ENCODE measurements at regions not wholly inside any gene's neighbourhood (a gene's known extent, or its start where the extent isn't known, plus 50 kb on each side); places are given as distances from the start of the nearest gene placed in this dataset.

DNA sequence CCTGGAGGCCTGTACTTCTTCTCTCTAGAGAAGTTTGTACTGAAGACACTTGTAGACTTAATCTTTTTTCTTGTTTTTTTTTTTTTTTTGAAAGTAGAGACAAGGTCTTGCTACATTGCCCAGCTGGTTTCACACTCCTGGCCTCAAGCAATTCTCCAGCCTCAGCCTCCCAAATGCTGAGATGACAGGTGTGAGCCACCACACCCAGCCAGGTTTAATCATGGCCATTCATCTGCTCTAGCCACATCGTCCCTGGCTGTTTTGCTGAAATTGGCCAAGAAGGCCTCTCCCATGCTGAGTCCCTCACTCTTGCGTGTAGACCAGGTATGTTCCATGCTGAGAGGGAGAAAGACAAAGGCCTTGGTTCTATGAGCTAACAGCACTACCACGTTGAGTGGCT, 176.2 kb downstream of the JCAD start:
- H3K4me1 ChIP-seq (ENCODE audit: control insufficient read depth in 2 of 2, insufficient read depth in 2 of 2, low read length in 2 of 2) = no peaks in the 10 kb centered on the region
- H3K36me3 ChIP-seq (ENCODE audit: control insufficient read depth in 2 of 2, insufficient read depth in 2 of 2, low read length in 2 of 2) = no peaks in the 10 kb centered on the region

GRCh38 chr10:29882766-29883165, 176.6 kb downstream of the JCAD start:
- Histone ChIP-seq H3K4me1 (ENCODE audit: control insufficient read depth in 2 of 2, insufficient read depth in 2 of 2, low read length in 2 of 2) (no peaks in the 10 kb centered on the region), H3K4me3 (ENCODE audit: low read length in 2 of 2) (no peak overlapping the region), H3K9ac (ENCODE audit: low read depth in 1 of 2, low read length in 2 of 2) (no peak overlapping the region), H3K36me3 (ENCODE audit: control insufficient read depth in 2 of 2, insufficient read depth in 2 of 2, low read length in 2 of 2) (no peaks in the 10 kb centered on the region), H3K9me3 (ENCODE audit: control insufficient read depth in 2 of 2, low read length in 2 of 2) (no peaks in the 10 kb centered on the region), H3K27me3 (ENCODE audit: control insufficient read depth in 2 of 2, insufficient read depth in 2 of 2, low read length in 2 of 2) (no peaks in the 10 kb centered on the region), H3K27ac (ENCODE audit: low read depth in 2 of 2, low read length in 2 of 2) (no peak overlapping the region)

More for the DNA sequence above, 176.2 kb downstream of the JCAD start:
- Histone ChIP-seq H3K27me3 (ENCODE audit: control insufficient read depth in 2 of 2, insufficient read depth in 2 of 2, low read length in 2 of 2) (no peaks in the 10 kb centered on the region), H3K9me3 (ENCODE audit: control insufficient read depth in 2 of 2, low read length in 2 of 2) (no peaks in the 10 kb centered on the region), H3K4me3 (ENCODE audit: low read length in 2 of 2) (no peak overlapping the region), H3K27ac (ENCODE audit: low read depth in 2 of 2, low read length in 2 of 2) (no peak overlapping the region), H3K9ac (ENCODE audit: low read depth in 1 of 2, low read length in 2 of 2) (no peak overlapping the region)

DNA sequence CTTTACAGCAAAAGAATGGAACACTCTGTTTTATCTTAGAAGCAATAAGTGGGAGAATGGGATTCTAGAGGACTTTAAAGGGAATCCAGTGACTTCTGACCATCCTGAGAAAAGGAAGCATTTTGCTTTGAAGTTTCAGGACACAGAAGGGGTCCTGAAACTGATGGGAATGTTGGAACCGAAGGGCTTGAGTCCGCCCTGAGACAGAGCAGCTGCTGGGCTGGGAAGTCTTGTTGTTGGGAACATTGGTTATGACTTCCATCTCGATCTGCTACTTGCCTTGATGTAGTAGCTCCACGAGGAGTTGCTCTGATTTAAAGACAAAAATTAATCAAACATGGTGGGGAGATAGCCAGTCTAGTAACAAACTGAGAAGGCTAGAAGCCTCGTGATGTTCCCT, 177.6 kb downstream of the JCAD start:
- Histone ChIP-seq H3K9me3 (ENCODE audit: control insufficient read depth in 2 of 2, low read length in 2 of 2) (no peaks in the 10 kb centered on the region), H3K4me3 (ENCODE audit: low read length in 2 of 2) (no peak overlapping the region), H3K4me1 (ENCODE audit: control insufficient read depth in 2 of 2, insufficient read depth in 2 of 2, low read length in 2 of 2) (no peaks in the 10 kb centered on the region), H3K27me3 (ENCODE audit: control insufficient read depth in 2 of 2, insufficient read depth in 2 of 2, low read length in 2 of 2) (no peaks in the 10 kb centered on the region), H3K27ac (ENCODE audit: low read depth in 2 of 2, low read length in 2 of 2) (no peak overlapping the region), H3K9ac (ENCODE audit: low read depth in 1 of 2, low read length in 2 of 2) (no peak overlapping the region), H3K36me3 (ENCODE audit: control insufficient read depth in 2 of 2, insufficient read depth in 2 of 2, low read length in 2 of 2) (no peaks in the 10 kb centered on the region)

DNA sequence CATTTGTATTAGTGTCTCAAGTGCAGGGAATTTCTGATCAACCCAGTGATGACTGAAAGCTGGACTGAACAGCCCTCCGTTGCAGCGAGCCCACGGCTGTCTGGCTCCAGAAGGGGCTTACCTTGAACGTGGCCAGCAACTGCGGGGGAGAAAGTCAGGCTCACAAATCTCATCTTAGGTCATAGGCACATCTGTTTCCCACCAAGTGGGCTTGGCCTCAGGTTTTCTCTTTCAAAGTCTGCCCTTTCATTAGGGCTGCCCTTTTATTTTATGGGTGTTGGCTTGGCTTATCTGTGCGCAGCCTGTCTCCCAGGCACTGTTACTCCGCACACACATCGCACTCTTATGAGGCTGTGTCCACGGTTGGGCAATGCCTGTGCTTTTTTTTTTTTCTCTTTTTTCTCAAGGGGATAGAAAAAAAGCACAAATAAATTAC, 178.0 kb downstream of the JCAD start:
- Histone ChIP-seq H3K27ac (ENCODE audit: low read depth in 2 of 2, low read length in 2 of 2) (no peak overlapping the region), H3K36me3 (ENCODE audit: control insufficient read depth in 2 of 2, insufficient read depth in 2 of 2, low read length in 2 of 2) (no peaks in the 10 kb centered on the region), H3K4me1 (ENCODE audit: control insufficient read depth in 2 of 2, insufficient read depth in 2 of 2, low read length in 2 of 2) (no peaks in the 10 kb centered on the region), H3K4me3 (ENCODE audit: low read length in 2 of 2) (no peak overlapping the region), H3K9ac (ENCODE audit: low read depth in 1 of 2, low read length in 2 of 2) (no peak overlapping the region), H3K9me3 (ENCODE audit: control insufficient read depth in 2 of 2, low read length in 2 of 2) (no peaks in the 10 kb centered on the region), H3K27me3 (ENCODE audit: control insufficient read depth in 2 of 2, insufficient read depth in 2 of 2, low read length in 2 of 2) (no peaks in the 10 kb centered on the region)

DNA sequence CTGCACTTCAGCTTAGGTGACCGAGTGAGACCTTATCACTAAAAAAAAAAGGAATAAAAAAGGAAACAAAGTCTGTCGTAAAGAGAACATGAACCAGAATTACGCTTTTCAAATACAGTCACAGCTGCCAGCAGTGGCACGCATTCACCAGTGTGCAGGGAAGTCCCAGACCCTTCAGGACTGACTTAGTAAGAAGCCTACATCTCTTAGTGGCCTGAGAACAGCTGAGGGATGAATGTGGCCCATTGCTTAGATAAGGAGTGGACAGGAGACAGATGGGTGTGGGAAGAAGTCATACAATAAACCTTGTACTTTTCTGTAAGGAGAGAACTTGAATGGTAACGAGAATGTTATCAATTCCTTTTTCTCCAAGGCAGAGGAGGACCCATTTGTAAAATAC, 178.5 kb downstream of the JCAD start:
- no peaks in the 10 kb centered on the region for H3K9me3 ChIP-seq (ENCODE audit: control insufficient read depth in 2 of 2, low read length in 2 of 2)
- H3K27ac ChIP-seq (ENCODE audit: low read depth in 2 of 2, low read length in 2 of 2) = no peak overlapping the region
- no peaks in the 10 kb centered on the region for H3K27me3 ChIP-seq (ENCODE audit: control insufficient read depth in 2 of 2, insufficient read depth in 2 of 2, low read length in 2 of 2)
- H3K4me3 ChIP-seq (ENCODE audit: low read length in 2 of 2) = no peak overlapping the region
- H3K4me1 ChIP-seq (ENCODE audit: control insufficient read depth in 2 of 2, insufficient read depth in 2 of 2, low read length in 2 of 2) = no peaks in the 10 kb centered on the region
- no peak overlapping the region for H3K9ac ChIP-seq (ENCODE audit: low read depth in 1 of 2, low read length in 2 of 2)
- no peaks in the 10 kb centered on the region for H3K36me3 ChIP-seq (ENCODE audit: control insufficient read depth in 2 of 2, insufficient read depth in 2 of 2, low read length in 2 of 2)

DNA sequence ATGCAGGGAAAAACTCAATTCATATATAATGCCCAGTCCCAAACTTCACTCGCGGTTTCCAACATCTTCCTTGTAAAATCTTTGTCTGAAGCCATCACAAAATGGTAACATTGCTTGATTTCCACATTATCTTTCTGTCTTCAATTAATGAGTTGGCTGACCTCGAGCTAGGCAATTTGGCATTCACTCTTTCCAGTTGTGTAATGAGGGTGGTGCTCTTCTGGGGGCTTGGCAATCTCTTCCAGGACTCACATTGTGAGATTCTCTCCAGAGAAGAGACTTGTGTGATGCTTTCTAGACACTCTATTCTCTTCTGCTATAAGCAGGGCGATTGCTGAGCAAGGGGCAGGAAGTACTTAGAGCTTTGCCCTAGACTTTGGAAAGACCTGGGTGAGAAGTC, 179.5 kb downstream of the JCAD start:
- Histone ChIP-seq H3K9me3 (ENCODE audit: control insufficient read depth in 2 of 2, low read length in 2 of 2) (no peaks in the 10 kb centered on the region), H3K27me3 (ENCODE audit: control insufficient read depth in 2 of 2, insufficient read depth in 2 of 2, low read length in 2 of 2) (no peaks in the 10 kb centered on the region), H3K9ac (ENCODE audit: low read depth in 1 of 2, low read length in 2 of 2) (no peak overlapping the region), H3K27ac (ENCODE audit: low read depth in 2 of 2, low read length in 2 of 2) (no peak overlapping the region), H3K4me3 (ENCODE audit: low read length in 2 of 2) (no peak overlapping the region), H3K36me3 (ENCODE audit: control insufficient read depth in 2 of 2, insufficient read depth in 2 of 2, low read length in 2 of 2) (no peaks in the 10 kb centered on the region), H3K4me1 (ENCODE audit: control insufficient read depth in 2 of 2, insufficient read depth in 2 of 2, low read length in 2 of 2) (no peaks in the 10 kb centered on the region)

DNA sequence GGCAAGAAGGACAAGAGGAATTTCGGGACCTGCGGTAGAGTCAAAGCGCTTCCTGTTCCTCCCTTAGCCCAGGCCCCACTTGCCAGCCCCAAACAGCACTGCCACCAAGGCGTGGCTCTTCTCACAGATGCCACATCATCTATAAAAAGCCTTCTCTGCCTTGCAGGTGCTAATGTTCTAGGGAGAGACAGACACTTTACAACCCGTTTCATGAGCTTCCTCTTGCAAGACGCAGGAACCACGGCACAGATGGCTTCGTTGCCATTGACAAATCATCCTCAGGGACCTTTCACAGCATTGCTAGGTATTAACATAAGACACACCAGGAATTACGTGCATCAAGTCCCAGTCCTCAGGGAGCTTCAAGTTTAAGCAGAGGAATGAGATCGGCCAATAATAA, 180.9 kb downstream of the JCAD start:
- H3K9ac ChIP-seq (ENCODE audit: low read depth in 1 of 2, low read length in 2 of 2) = no peak overlapping the region
- H3K4me1 ChIP-seq (ENCODE audit: control insufficient read depth in 2 of 2, insufficient read depth in 2 of 2, low read length in 2 of 2) = no peaks in the 10 kb centered on the region
- no peaks in the 10 kb centered on the region for H3K9me3 ChIP-seq (ENCODE audit: control insufficient read depth in 2 of 2, low read length in 2 of 2)
- H3K27ac ChIP-seq (ENCODE audit: low read depth in 2 of 2, low read length in 2 of 2) = no peak overlapping the region
- H3K27me3 ChIP-seq (ENCODE audit: control insufficient read depth in 2 of 2, insufficient read depth in 2 of 2, low read length in 2 of 2) = no peaks in the 10 kb centered on the region
- no peak overlapping the region for H3K4me3 ChIP-seq (ENCODE audit: low read length in 2 of 2)
- H3K36me3 ChIP-seq (ENCODE audit: control insufficient read depth in 2 of 2, insufficient read depth in 2 of 2, low read length in 2 of 2) = no peaks in the 10 kb centered on the region

DNA sequence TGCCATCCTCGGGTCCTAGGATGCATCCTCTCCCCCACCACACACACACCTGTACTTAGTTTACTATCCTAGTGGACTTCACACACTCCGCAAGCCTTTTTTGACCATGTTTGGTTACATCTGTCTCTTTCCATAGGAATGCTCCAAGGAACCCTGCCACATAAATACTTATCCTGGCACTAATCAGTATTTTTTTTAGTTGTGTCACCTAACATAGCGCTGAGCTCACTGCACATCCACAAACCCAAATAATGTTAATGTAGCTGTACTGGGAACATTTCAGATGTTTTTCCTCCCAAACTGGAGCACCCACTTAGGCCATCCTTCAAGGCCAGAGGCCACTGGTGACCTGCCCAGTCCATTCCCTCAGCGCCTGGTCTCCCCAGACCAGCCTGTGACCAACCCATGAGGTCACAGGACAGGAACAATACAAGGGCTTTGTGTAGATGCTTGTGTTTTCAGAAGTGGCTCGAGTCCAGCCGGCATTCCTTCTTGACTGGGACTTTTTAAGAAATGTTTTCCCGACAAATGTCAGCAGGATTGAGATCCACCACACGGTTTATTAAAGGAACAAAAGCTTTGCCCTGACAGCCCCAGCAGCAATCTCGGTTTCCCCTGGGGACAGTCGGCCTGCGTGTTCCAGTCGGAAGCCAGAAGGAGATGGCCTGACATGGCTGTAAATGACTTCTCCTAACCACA, 181.4 kb downstream of the JCAD start:
- Histone ChIP-seq H3K36me3 (ENCODE audit: control insufficient read depth in 2 of 2, insufficient read depth in 2 of 2, low read length in 2 of 2) (no peaks in the 10 kb centered on the region), H3K27ac (ENCODE audit: low read depth in 2 of 2, low read length in 2 of 2) (no peak overlapping the region), H3K4me3 (ENCODE audit: low read length in 2 of 2) (no peak overlapping the region), H3K9ac (ENCODE audit: low read depth in 1 of 2, low read length in 2 of 2) (no peak overlapping the region), H3K4me1 (ENCODE audit: control insufficient read depth in 2 of 2, insufficient read depth in 2 of 2, low read length in 2 of 2) (no peaks in the 10 kb centered on the region), H3K9me3 (ENCODE audit: control insufficient read depth in 2 of 2, low read length in 2 of 2) (no peaks in the 10 kb centered on the region), H3K27me3 (ENCODE audit: control insufficient read depth in 2 of 2, insufficient read depth in 2 of 2, low read length in 2 of 2) (no peaks in the 10 kb centered on the region)

GRCh38 chr10:29876008-29876555, 183.3 kb downstream of the JCAD start:
- no peaks in the 10 kb centered on the region for H3K27me3 ChIP-seq (ENCODE audit: control insufficient read depth in 2 of 2, insufficient read depth in 2 of 2, low read length in 2 of 2)
- no peaks in the 10 kb centered on the region for H3K9me3 ChIP-seq (ENCODE audit: control insufficient read depth in 2 of 2, low read length in 2 of 2)
- H3K4me3 ChIP-seq (ENCODE audit: low read length in 2 of 2) = no peak overlapping the region
- H3K9ac ChIP-seq (ENCODE audit: low read depth in 1 of 2, low read length in 2 of 2) = no peak overlapping the region
- no peak overlapping the region for H3K27ac ChIP-seq (ENCODE audit: low read depth in 2 of 2, low read length in 2 of 2)
- no peaks in the 10 kb centered on the region for H3K36me3 ChIP-seq (ENCODE audit: control insufficient read depth in 2 of 2, insufficient read depth in 2 of 2, low read length in 2 of 2)
- H3K4me1 ChIP-seq (ENCODE audit: control insufficient read depth in 2 of 2, insufficient read depth in 2 of 2, low read length in 2 of 2) = no peaks in the 10 kb centered on the region

DNA sequence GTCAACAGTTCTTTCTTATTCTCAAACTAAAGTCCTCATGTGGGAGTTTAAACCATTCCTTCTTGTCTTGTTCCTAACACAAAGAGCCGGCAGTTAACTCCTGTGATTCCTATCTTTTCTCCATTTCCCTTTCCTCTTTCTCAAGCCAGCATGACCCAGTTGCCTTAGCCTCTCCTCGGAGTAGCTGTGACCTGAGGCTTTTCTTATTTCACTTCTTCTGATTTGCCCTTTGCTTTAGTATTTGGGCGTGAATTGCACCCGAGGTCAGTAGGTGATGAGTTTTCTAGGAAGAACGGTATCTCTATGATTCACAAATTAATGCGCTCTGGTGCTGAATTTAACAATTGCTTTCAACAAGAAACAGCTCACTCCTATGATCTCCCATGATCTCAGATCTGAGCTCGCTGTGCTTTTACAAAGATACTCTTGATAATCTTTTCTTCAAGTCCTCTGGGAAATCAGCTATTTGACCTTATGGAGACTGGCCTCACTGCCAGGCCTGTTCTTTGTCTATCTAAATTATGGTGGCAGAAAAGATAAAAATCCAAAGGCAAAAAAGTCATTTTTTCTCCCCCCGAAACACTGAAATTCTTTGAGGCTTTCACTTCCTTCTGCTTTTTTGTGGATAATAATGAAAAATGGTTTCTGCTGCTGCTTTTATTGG, 184.6 kb downstream of the JCAD start:
- H3K9ac ChIP-seq (ENCODE audit: low read depth in 1 of 2, low read length in 2 of 2) = no peak overlapping the region
- H3K4me3 ChIP-seq (ENCODE audit: low read length in 2 of 2) = no peak overlapping the region
- no peaks in the 10 kb centered on the region for H3K4me1 ChIP-seq (ENCODE audit: control insufficient read depth in 2 of 2, insufficient read depth in 2 of 2, low read length in 2 of 2)
- H3K9me3 ChIP-seq (ENCODE audit: control insufficient read depth in 2 of 2, low read length in 2 of 2) = no peaks in the 10 kb centered on the region
- H3K36me3 ChIP-seq (ENCODE audit: control insufficient read depth in 2 of 2, insufficient read depth in 2 of 2, low read length in 2 of 2) = no peaks in the 10 kb centered on the region
- H3K27me3 ChIP-seq (ENCODE audit: control insufficient read depth in 2 of 2, insufficient read depth in 2 of 2, low read length in 2 of 2) = no peaks in the 10 kb centered on the region
- H3K27ac ChIP-seq (ENCODE audit: low read depth in 2 of 2, low read length in 2 of 2) = no peak overlapping the region
